OCI-LY7 (cell line): ENCODE measurements at regions not wholly inside any gene's neighbourhood (a gene's known extent, or its start where the extent isn't known, plus 50 kb on each side); places are given as distances from the start of the nearest gene placed in this dataset.

Experiments used
- BruUV-seq: library from RNA; stranded (reverse); fragments of 400-500 nt; replicated peaks from 2 replicates; lab custom pipeline; 2021; lab: Mats Ljungman, UMichigan
- CTCF ChIA-PET: fragments of 300-600 bp; sonication (Branson Sonifier 250); formaldehyde crosslinking; loops from one replicate; lab custom pipeline; 2022; ENCODE audit warnings: antibody characterized with exemption; ENCODE audit not compliant: unreplicated experiment; lab: Charles Lee
- POLR2A ChIA-PET: fragments of 300-600 bp; sonication (Branson Sonifier 250); formaldehyde crosslinking; loops from one replicate; lab custom pipeline; 2022; ENCODE audit warnings: antibody characterized with exemption; lab: Charles Lee
- DNase-seq: peaks from one replicate; pipeline ENCODE4 v3.0.0-alpha.2; 2015; ENCODE audit warnings: low spot score
- H2AFZ ChIP-seq: fragments of 200-600 bp; sonication (generic), shearing (Covaris generic); 2 replicates; pipeline ENCODE4 v1.6.1; 2014; ENCODE audit warnings: mild to moderate bottlenecking, antibody characterized with exemption, low read length, moderate library complexity
- H3K27ac ChIP-seq: fragments of 200-600 bp; sonication (generic); 2 replicates; pipeline ENCODE4 v1.5.1; 2014; ENCODE audit warnings: mixed run types, low read depth, mild to moderate bottlenecking, moderate library complexity, low read length, inconsistent platforms; ENCODE audit not compliant: poor library complexity, severe bottlenecking
- H3K36me3 ChIP-seq: fragments of 200-600 bp; sonication (generic); 2 replicates; pipeline ENCODE4 v1.6.1; 2014; ENCODE audit warnings: mild to moderate bottlenecking, antibody characterized with exemption, low read length, moderate library complexity, mixed read lengths; ENCODE audit not compliant: insufficient read depth
- H3K4me1 ChIP-seq: fragments of 200-600 bp; sonication (generic); 2 replicates; pipeline ENCODE4 v1.5.1; 2014; ENCODE audit warnings: mild to moderate bottlenecking, low read length; ENCODE audit not compliant: insufficient read depth, poor library complexity, severe bottlenecking
- H3K4me2 ChIP-seq: fragments of 200-600 bp; sonication (generic); 2 replicates; pipeline ENCODE4 v1.6.1; 2014; ENCODE audit warnings: mild to moderate bottlenecking, low read length
- H3K4me3 ChIP-seq: fragments of 200-600 bp; sonication (generic); 2 replicates; pipeline ENCODE4 v1.5.1; 2014; ENCODE audit warnings: mild to moderate bottlenecking, low read depth, low read length; ENCODE audit not compliant: poor library complexity, severe bottlenecking
- H3K79me2 ChIP-seq: fragments of 200-600 bp; sonication (generic); 2 replicates; pipeline ENCODE4 v1.6.1; 2016; ENCODE audit warnings: low read depth, mild to moderate bottlenecking, low read length, moderate library complexity, mixed read lengths; ENCODE audit not compliant: insufficient read depth
- H3K9me2 ChIP-seq: fragments of 200-600 bp; sonication (generic); 2 replicates; pipeline ENCODE4 v1.6.1; 2016; ENCODE audit warnings: mild to moderate bottlenecking, low read length, mixed read lengths; ENCODE audit not compliant: insufficient read depth
- H3K9me3 ChIP-seq: fragments of 200-600 bp; sonication (generic); 2 replicates; pipeline ENCODE4 v1.6.1; 2014; ENCODE audit warnings: mild to moderate bottlenecking, mixed run types, low read length, mixed read lengths
- H4K20me1 ChIP-seq: fragments of 200-600 bp; sonication (generic); 2 replicates; pipeline ENCODE4 v1.6.1; 2014; ENCODE audit warnings: mild to moderate bottlenecking, antibody characterized with exemption, low read length, moderate library complexity, mixed read lengths; ENCODE audit not compliant: insufficient read depth
- CTCF ChIP-seq: fragments of 200-600 bp; sonication (generic); conservative IDR thresholded peaks from 2 replicates; pipeline ENCODE4 v1.5.1; 2014; ENCODE audit warnings: mild to moderate bottlenecking, antibody characterized with exemption, low read length, moderate library complexity, mixed read lengths
- EZH2phosphoT487 ChIP-seq: fragments of 200-600 bp; sonication (generic); IDR thresholded peaks from 2 replicates; pipeline ENCODE4 v1.6.1; 2018; ENCODE audit warnings: low read depth, borderline replicate concordance, mild to moderate bottlenecking, mixed run types, antibody characterized with exemption, low read length, moderate library complexity, mixed read lengths
- intact Hi-C: fragments of 100-400 bp; cut with micrococcal nuclease; formaldehyde crosslinking; loops from one replicate; pipeline ENCODE4 v1.10.0; 2022; ENCODE audit not compliant: unreplicated experiment

- H3K9me2 ChIP-seq = no peaks in the 10 kb centered on the region
- no peak overlapping the region for H3K4me2 ChIP-seq
- no peaks in the 10 kb centered on the region for H4K20me1 ChIP-seq
- POLR2A ChIA-PET = no interaction called here
- CTCF ChIA-PET = no interaction called here
- no peaks in the 10 kb centered on the region for H3K4me1 ChIP-seq
- no peak overlapping the region for H2AFZ ChIP-seq
- intact Hi-C loops = no loop called here
- H3K79me2 ChIP-seq = no peaks in the 10 kb centered on the region
- no peak overlapping the region for H3K4me3 ChIP-seq
- H3K9me3 ChIP-seq = no peaks in the 10 kb centered on the region
- no peak for TF ChIP-seq CTCF
- no peak for TF ChIP-seq EZH2phosphoT487
- no peak for DNase-seq
- no peak overlapping the region for H3K27ac ChIP-seq
- no TSS peak for BruUV-seq
- H3K36me3 ChIP-seq = no peaks in the 10 kb centered on the region
These were observed 313.8 kb upstream of the SHH start for GRCh38 chr7:156125841-156126730.

GRCh38 chr7:156124356-156124755, 312.1 kb upstream of the SHH start:
- no peak overlapping the region for H3K4me2 ChIP-seq
- no peaks in the 10 kb centered on the region for H3K4me1 ChIP-seq
- no peaks in the 10 kb centered on the region for H3K36me3 ChIP-seq
- no peak overlapping the region for H2AFZ ChIP-seq
- H3K27ac ChIP-seq = no peak overlapping the region
- H3K9me3 ChIP-seq = no peaks in the 10 kb centered on the region
- no peaks in the 10 kb centered on the region for H3K9me2 ChIP-seq
- H4K20me1 ChIP-seq = no peaks in the 10 kb centered on the region
- no TSS peak for BruUV-seq
- no peak overlapping the region for H3K4me3 ChIP-seq
- H3K79me2 ChIP-seq = no peaks in the 10 kb centered on the region
- intact Hi-C loops = no loop called here
- TF ChIP-seq EZH2phosphoT487 = no peak
- no peak for TF ChIP-seq CTCF
- ChIA-PET CTCF (no interaction called here), POLR2A (no interaction called here)
- DNase-seq = no peak

GRCh38 chr7:156123362-156123761, 311.1 kb upstream of the SHH start:
- no peak for DNase-seq
- Histone ChIP-seq H3K36me3 (no peaks in the 10 kb centered on the region), H3K4me3 (no peak overlapping the region), H4K20me1 (no peaks in the 10 kb centered on the region), H3K4me1 (no peaks in the 10 kb centered on the region), H3K27ac (no peak overlapping the region), H3K9me3 (no peaks in the 10 kb centered on the region), H2AFZ (no peak overlapping the region), H3K4me2 (no peak overlapping the region), H3K79me2 (no peaks in the 10 kb centered on the region), H3K9me2 (no peaks in the 10 kb centered on the region)
- ChIA-PET POLR2A (no interaction called here), CTCF (no interaction called here)
- intact Hi-C loops = no loop called here
- TF ChIP-seq CTCF = no peak
- TF ChIP-seq EZH2phosphoT487 = no peak
- BruUV-seq = no TSS peak
